ENCODE measurements at regions not wholly inside any gene's neighbourhood (a gene's known extent, or its start where the extent isn't known, plus 50 kb on each side); places are given as distances from the start of the nearest gene placed in this dataset.
"Not testable (repeated sequence)": the region's sequence is repeated elsewhere in the genome, so short reads cannot be mapped to it uniquely, and the experiment has no call there.

GRCh38 chr2:145399131-145399530 is 879.2 kb upstream of the ZEB2 start:
- WGBS, 2 donors, result 0% methylated on average over 1 of the region's 1 CpG

GRCh38 chr2:145394181-145394580 is 874.3 kb upstream of the ZEB2 start:
- Histone ChIP-seq H3K36me3 (ENCODE audit: control insufficient read depth in 1 of 2, insufficient read depth in 2 of 2, low read length in 1 of 2) (no peaks in the 10 kb centered on the region), H3K4me3 (ENCODE audit: low read length in 2 of 2) (no peak overlapping the region), H3K27me3 (ENCODE audit: control insufficient read depth in 1 of 2, insufficient read depth in 2 of 2, low read length in 1 of 2) (no peaks in the 10 kb centered on the region), H3K9me3 (ENCODE audit: control insufficient read depth, low read length) (no peaks in the 10 kb centered on the region), H3K4me1 (ENCODE audit: control insufficient read depth in 1 of 2, insufficient read depth in 2 of 2, low read length in 2 of 2) (no peaks in the 10 kb centered on the region), H3K27ac (ENCODE audit: low read depth in 1 of 2, low read length in 2 of 2) (no peak overlapping the region)
- 84 to 92% methylated on average over 3 of the region's 3 CpGs for WGBS, 2 donors
- DNase-seq (no peak), ATAC-seq (ENCODE audit: low FRiP score) (no peak)
- intact Hi-C loops (cut with DNase I), result no loop called here

More at GRCh38 chr2:145399131-145399530, 879.2 kb upstream of the ZEB2 start:
- DNase-seq (no peak), ATAC-seq (ENCODE audit: low FRiP score) (no peak)
- intact Hi-C loops (cut with DNase I), result no loop called here
- no peak overlapping the region for H3K4me3 ChIP-seq (ENCODE audit: low read length in 2 of 2)
- H3K4me1 ChIP-seq (ENCODE audit: control insufficient read depth in 1 of 2, insufficient read depth in 2 of 2, low read length in 2 of 2), result no peaks in the 10 kb centered on the region
- no peaks in the 10 kb centered on the region for H3K36me3 ChIP-seq (ENCODE audit: control insufficient read depth in 1 of 2, insufficient read depth in 2 of 2, low read length in 1 of 2)
- H3K27me3 ChIP-seq (ENCODE audit: control insufficient read depth in 1 of 2, insufficient read depth in 2 of 2, low read length in 1 of 2), result no peaks in the 10 kb centered on the region
- no peak overlapping the region for H3K27ac ChIP-seq (ENCODE audit: low read depth in 1 of 2, low read length in 2 of 2)
- H3K9me3 ChIP-seq (ENCODE audit: control insufficient read depth, low read length), result no peaks in the 10 kb centered on the region

GRCh38 chr2:145386973-145387372 is 867.1 kb upstream of the ZEB2 start:
- no peak overlapping the region for H3K4me3 ChIP-seq (ENCODE audit: low read length in 2 of 2)
- intact Hi-C loops (cut with DNase I), result no loop called here
- 92% methylated on average over 4 of the region's 4 CpGs for WGBS, 2 donors
- no peak for ATAC-seq (ENCODE audit: low FRiP score)
- H3K27me3 ChIP-seq (ENCODE audit: control insufficient read depth in 1 of 2, insufficient read depth in 2 of 2, low read length in 1 of 2), result no peaks in the 10 kb centered on the region
- no peaks in the 10 kb centered on the region for H3K4me1 ChIP-seq (ENCODE audit: control insufficient read depth in 1 of 2, insufficient read depth in 2 of 2, low read length in 2 of 2)
- H3K27ac ChIP-seq (ENCODE audit: low read depth in 1 of 2, low read length in 2 of 2), result no peak overlapping the region
- peak in 1 of 2 donors; percentile 61 for DNase-seq
- H3K36me3 ChIP-seq (ENCODE audit: control insufficient read depth in 1 of 2, insufficient read depth in 2 of 2, low read length in 1 of 2), result no peaks in the 10 kb centered on the region
- peaks cover 1% of the 10 kb centered on the region for H3K9me3 ChIP-seq (ENCODE audit: control insufficient read depth, low read length)

GRCh38 chr2:145383961-145384360 is 864.0 kb upstream of the ZEB2 start:
- no peaks in the 10 kb centered on the region for H3K27me3 ChIP-seq (ENCODE audit: control insufficient read depth in 1 of 2, insufficient read depth in 2 of 2, low read length in 1 of 2)
- H3K9me3 ChIP-seq (ENCODE audit: control insufficient read depth, low read length), result peaks cover 1% of the 10 kb centered on the region
- H3K36me3 ChIP-seq (ENCODE audit: control insufficient read depth in 1 of 2, insufficient read depth in 2 of 2, low read length in 1 of 2), result no peaks in the 10 kb centered on the region
- no peak overlapping the region for H3K27ac ChIP-seq (ENCODE audit: low read depth in 1 of 2, low read length in 2 of 2)
- intact Hi-C loops (cut with DNase I), result no loop called here
- ATAC-seq (ENCODE audit: low FRiP score), result no peak
- H3K4me3 ChIP-seq (ENCODE audit: low read length in 2 of 2), result no peak overlapping the region
- WGBS, 2 donors, result 58 to 74% methylated on average over 1 of the region's 1 CpG
- no peaks in the 10 kb centered on the region for H3K4me1 ChIP-seq (ENCODE audit: control insufficient read depth in 1 of 2, insufficient read depth in 2 of 2, low read length in 2 of 2)
- DNase-seq, result no peak

GRCh38 chr2:145380436-145381017 is 860.6 kb upstream of the ZEB2 start:
- H3K27me3 ChIP-seq (ENCODE audit: control insufficient read depth in 1 of 2, insufficient read depth in 2 of 2, low read length in 1 of 2), result no peaks in the 10 kb centered on the region
- intact Hi-C loops (cut with DNase I), result no loop called here
- no peaks in the 10 kb centered on the region for H3K36me3 ChIP-seq (ENCODE audit: control insufficient read depth in 1 of 2, insufficient read depth in 2 of 2, low read length in 1 of 2)
- ATAC-seq (ENCODE audit: low FRiP score) (no peak), DNase-seq (no peak)
- H3K4me3 ChIP-seq (ENCODE audit: low read length in 2 of 2), result no peak overlapping the region
- H3K9me3 ChIP-seq (ENCODE audit: control insufficient read depth, low read length), result peaks cover 1% of the 10 kb centered on the region
- no peaks in the 10 kb centered on the region for H3K4me1 ChIP-seq (ENCODE audit: control insufficient read depth in 1 of 2, insufficient read depth in 2 of 2, low read length in 2 of 2)
- H3K27ac ChIP-seq (ENCODE audit: low read depth in 1 of 2, low read length in 2 of 2), result no peak overlapping the region
- WGBS, 2 donors, result 72 to 78% methylated on average over 4 of the region's 4 CpGs

GRCh38 chr2:145379934-145380333 is 860.0 kb upstream of the ZEB2 start:
- Histone ChIP-seq H3K36me3 (ENCODE audit: control insufficient read depth in 1 of 2, insufficient read depth in 2 of 2, low read length in 1 of 2) (no peaks in the 10 kb centered on the region), H3K4me3 (ENCODE audit: low read length in 2 of 2) (no peak overlapping the region), H3K9me3 (ENCODE audit: control insufficient read depth, low read length) (no peaks in the 10 kb centered on the region), H3K27ac (ENCODE audit: low read depth in 1 of 2, low read length in 2 of 2) (no peak overlapping the region), H3K27me3 (ENCODE audit: control insufficient read depth in 1 of 2, insufficient read depth in 2 of 2, low read length in 1 of 2) (no peaks in the 10 kb centered on the region), H3K4me1 (ENCODE audit: control insufficient read depth in 1 of 2, insufficient read depth in 2 of 2, low read length in 2 of 2) (no peaks in the 10 kb centered on the region)
- WGBS, 2 donors, result 86 to 89% methylated on average over 6 of the region's 6 CpGs
- no peak for DNase-seq
- intact Hi-C loops (cut with DNase I), result no loop called here
- ATAC-seq (ENCODE audit: low FRiP score), result no peak

GRCh38 chr2:145374165-145374564 is 854.2 kb upstream of the ZEB2 start:
- intact Hi-C loops (cut with DNase I), result no loop called here
- Histone ChIP-seq H3K27me3 (ENCODE audit: control insufficient read depth in 1 of 2, insufficient read depth in 2 of 2, low read length in 1 of 2) (no peaks in the 10 kb centered on the region), H3K27ac (ENCODE audit: low read depth in 1 of 2, low read length in 2 of 2) (no peak overlapping the region), H3K4me1 (ENCODE audit: control insufficient read depth in 1 of 2, insufficient read depth in 2 of 2, low read length in 2 of 2) (no peaks in the 10 kb centered on the region), H3K4me3 (ENCODE audit: low read length in 2 of 2) (no peak overlapping the region), H3K9me3 (ENCODE audit: control insufficient read depth, low read length) (no peaks in the 10 kb centered on the region), H3K36me3 (ENCODE audit: control insufficient read depth in 1 of 2, insufficient read depth in 2 of 2, low read length in 1 of 2) (no peaks in the 10 kb centered on the region)
- DNase-seq (no peak), ATAC-seq (ENCODE audit: low FRiP score) (no peak)

GRCh38 chr2:145367334-145367733 is 847.4 kb upstream of the ZEB2 start:
- H3K27me3 ChIP-seq (ENCODE audit: control insufficient read depth in 1 of 2, insufficient read depth in 2 of 2, low read length in 1 of 2); H3K36me3 ChIP-seq (ENCODE audit: control insufficient read depth in 1 of 2, insufficient read depth in 2 of 2, low read length in 1 of 2); ATAC-seq (ENCODE audit: low FRiP score); H3K4me1 ChIP-seq (ENCODE audit: control insufficient read depth in 1 of 2, insufficient read depth in 2 of 2, low read length in 2 of 2); DNase-seq; H3K9me3 ChIP-seq (ENCODE audit: control insufficient read depth, low read length); intact Hi-C loops (cut with DNase I); H3K27ac ChIP-seq (ENCODE audit: low read depth in 1 of 2, low read length in 2 of 2); H3K4me3 ChIP-seq (ENCODE audit: low read length in 2 of 2): not testable (repeated sequence)
- 95 to 98% methylated on average over 3 of the region's 3 CpGs for WGBS, 2 donors

- ATAC-seq (ENCODE audit: low FRiP score) (no peak), DNase-seq (no peak)
- no peaks in the 10 kb centered on the region for H3K36me3 ChIP-seq (ENCODE audit: control insufficient read depth in 1 of 2, insufficient read depth in 2 of 2, low read length in 1 of 2)
- H3K9me3 ChIP-seq (ENCODE audit: control insufficient read depth, low read length), result no peaks in the 10 kb centered on the region
- no peaks in the 10 kb centered on the region for H3K27me3 ChIP-seq (ENCODE audit: control insufficient read depth in 1 of 2, insufficient read depth in 2 of 2, low read length in 1 of 2)
- H3K4me1 ChIP-seq (ENCODE audit: control insufficient read depth in 1 of 2, insufficient read depth in 2 of 2, low read length in 2 of 2), result no peaks in the 10 kb centered on the region
- intact Hi-C loops (cut with DNase I), result no loop called here
- no peak overlapping the region for H3K4me3 ChIP-seq (ENCODE audit: low read length in 2 of 2)
- H3K27ac ChIP-seq (ENCODE audit: low read depth in 1 of 2, low read length in 2 of 2), result no peak overlapping the region
Measured at GRCh38 chr2:145366341-145366740, 846.4 kb upstream of the ZEB2 start.
